ENCODE measurements at regions not wholly inside any gene's neighbourhood (a gene's known extent, or its start where the extent isn't known, plus 50 kb on each side); places are given as distances from the start of the nearest gene placed in this dataset.

DNA sequence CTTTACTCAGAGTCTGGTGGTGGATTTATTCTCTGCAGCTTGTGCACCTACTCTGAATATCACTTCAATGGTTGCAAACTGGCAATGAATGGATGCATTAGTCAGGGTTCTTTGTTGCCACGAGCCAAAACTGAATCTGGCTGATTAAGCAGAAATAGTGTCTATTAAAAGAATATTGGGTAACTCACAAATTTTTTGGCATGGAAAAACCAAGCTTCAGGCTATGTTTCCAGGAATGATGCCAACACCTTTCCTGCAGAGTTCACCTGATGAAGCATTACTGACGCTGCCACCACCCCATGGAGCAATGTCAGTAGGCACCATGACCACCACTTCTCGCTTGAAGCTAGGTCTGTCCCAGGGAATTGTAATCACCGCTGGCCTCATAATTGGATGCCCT, 597.8 kb upstream of the SLC10A2 start:
- TF ChIP-seq, protein P1, sequence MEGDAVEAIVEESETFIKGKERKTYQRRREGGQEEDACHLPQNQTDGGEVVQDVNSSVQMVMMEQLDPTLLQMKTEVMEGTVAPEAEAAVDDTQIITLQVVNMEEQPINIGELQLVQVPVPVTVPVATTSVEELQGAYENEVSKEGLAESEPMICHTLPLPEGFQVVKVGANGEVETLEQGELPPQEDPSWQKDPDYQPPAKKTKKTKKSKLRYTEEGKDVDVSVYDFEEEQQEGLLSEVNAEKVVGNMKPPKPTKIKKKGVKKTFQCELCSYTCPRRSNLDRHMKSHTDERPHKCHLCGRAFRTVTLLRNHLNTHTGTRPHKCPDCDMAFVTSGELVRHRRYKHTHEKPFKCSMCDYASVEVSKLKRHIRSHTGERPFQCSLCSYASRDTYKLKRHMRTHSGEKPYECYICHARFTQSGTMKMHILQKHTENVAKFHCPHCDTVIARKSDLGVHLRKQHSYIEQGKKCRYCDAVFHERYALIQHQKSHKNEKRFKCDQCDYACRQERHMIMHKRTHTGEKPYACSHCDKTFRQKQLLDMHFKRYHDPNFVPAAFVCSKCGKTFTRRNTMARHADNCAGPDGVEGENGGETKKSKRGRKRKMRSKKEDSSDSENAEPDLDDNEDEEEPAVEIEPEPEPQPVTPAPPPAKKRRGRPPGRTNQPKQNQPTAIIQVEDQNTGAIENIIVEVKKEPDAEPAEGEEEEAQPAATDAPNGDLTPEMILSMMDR (conservative IDR thresholded peaks at IDR 0.05 in 1 of 2, IDR thresholded peaks at IDR 0.05 in 1 of 2; ENCODE audit: extremely low read depth in 1 of 2, insufficient read depth in 1 of 2, low read depth in 1 of 2, low read length in 2 of 2), result no peak
- TF ChIP-seq EZH2 (IDR thresholded peaks at IDR 0.05; ENCODE audit: borderline replicate concordance, low read length), result no peak

All from mammary epithelial cell (primary cell).